ENCODE measurements at regions not wholly inside any gene's neighbourhood (a gene's known extent, or its start where the extent isn't known, plus 50 kb on each side); places are given as distances from the start of the nearest gene placed in this dataset.

DNA sequence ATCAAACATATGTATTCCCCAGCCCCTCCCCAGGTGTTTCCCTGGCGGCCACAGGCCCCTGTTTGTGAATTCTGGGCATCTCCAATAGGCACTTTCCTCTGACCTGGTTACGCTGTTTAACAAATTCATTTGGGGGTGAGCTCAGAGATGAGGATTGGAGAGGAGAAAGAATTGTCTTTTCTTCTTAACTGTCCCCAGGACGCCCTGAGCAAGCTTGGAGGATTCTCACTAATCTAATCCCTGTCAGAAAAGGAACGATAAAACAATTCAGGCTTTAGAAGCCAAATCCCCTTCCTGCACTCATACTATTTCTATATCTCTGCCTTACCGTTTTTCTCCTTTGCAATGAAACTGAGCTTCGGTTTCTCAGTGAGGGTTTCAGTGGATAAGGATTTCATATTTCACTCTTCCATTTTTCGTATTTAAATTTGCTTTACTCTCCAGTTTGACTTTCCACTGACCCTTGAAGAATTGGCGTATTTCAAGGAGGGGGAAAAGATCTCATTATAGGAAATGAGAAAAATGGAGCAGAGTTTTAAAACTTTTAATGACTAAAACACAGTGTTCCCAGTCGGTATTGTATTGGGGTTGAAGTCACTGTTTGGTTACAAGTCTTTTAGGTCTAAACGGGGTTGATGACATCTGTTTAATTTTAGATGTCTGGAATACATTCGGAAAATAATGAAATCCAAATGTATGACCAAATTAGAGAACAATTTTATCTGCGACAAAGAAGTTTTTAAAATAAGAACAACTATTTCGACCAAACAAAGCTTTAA is 180.1 kb downstream of the MACROH2A1 start:
- intact Hi-C loops (cut with micrococcal nuclease) = no loop called here
- Histone ChIP-seq H3K4me3 (ENCODE audit: low read length) (no peak overlapping the region), H3K27ac (ENCODE audit: low read length) (no peak overlapping the region), H3K9me3 (ENCODE audit: control insufficient read depth, insufficient read depth, low read length) (no peaks in the 10 kb centered on the region), H3K36me3 (ENCODE audit: control insufficient read depth, insufficient read depth, low read length) (no peaks in the 10 kb centered on the region), H3K27me3 (ENCODE audit: control insufficient read depth, insufficient read depth, low read length) (no peaks in the 10 kb centered on the region), H3K4me1 (ENCODE audit: control insufficient read depth, insufficient read depth, low read length) (no peaks in the 10 kb centered on the region)
- Mint-ChIP-seq H3K4me1 (no peaks in the 10 kb centered on the region), H3K9me3 (no peaks in the 10 kb centered on the region), H3K27me3 (ENCODE audit: low read depth in 2 of 2) (peaks cover 6 to 7% of the 10 kb centered on the region in 2 donors), H3K36me3 (no peaks in the 10 kb centered on the region), H3K27ac (no peak overlapping the region), H3K4me3 (no peak overlapping the region)
- DNase-seq = no peak
- 88% methylated on average over 12 of the region's 13 CpGs for WGBS (ENCODE audit: insufficient coverage)
- TF ChIP-seq, protein P1, sequence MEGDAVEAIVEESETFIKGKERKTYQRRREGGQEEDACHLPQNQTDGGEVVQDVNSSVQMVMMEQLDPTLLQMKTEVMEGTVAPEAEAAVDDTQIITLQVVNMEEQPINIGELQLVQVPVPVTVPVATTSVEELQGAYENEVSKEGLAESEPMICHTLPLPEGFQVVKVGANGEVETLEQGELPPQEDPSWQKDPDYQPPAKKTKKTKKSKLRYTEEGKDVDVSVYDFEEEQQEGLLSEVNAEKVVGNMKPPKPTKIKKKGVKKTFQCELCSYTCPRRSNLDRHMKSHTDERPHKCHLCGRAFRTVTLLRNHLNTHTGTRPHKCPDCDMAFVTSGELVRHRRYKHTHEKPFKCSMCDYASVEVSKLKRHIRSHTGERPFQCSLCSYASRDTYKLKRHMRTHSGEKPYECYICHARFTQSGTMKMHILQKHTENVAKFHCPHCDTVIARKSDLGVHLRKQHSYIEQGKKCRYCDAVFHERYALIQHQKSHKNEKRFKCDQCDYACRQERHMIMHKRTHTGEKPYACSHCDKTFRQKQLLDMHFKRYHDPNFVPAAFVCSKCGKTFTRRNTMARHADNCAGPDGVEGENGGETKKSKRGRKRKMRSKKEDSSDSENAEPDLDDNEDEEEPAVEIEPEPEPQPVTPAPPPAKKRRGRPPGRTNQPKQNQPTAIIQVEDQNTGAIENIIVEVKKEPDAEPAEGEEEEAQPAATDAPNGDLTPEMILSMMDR (IDR thresholded peaks at IDR 0.05) = no peak
- no peak for ATAC-seq

DNA sequence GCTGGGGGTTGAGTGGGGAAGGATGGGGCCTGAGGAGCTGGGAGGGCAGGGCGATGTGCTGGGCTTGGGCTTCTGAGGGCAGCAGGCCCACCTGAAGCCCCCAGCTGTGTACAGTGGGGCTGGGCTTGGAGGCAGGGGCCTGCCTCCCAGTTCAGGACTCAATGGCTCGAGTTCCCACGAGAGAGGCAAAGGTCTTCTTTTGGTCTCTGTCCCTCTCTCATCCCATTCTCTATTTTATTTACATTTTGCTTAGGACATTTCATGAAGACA is 180.6 kb downstream of the MACROH2A1 start:
- Histone ChIP-seq H3K27me3 (ENCODE audit: control insufficient read depth, insufficient read depth, low read length) (no peaks in the 10 kb centered on the region), H3K9me3 (ENCODE audit: control insufficient read depth, insufficient read depth, low read length) (no peaks in the 10 kb centered on the region), H3K4me1 (ENCODE audit: control insufficient read depth, insufficient read depth, low read length) (no peaks in the 10 kb centered on the region), H3K27ac (ENCODE audit: low read length) (no peak overlapping the region), H3K36me3 (ENCODE audit: control insufficient read depth, insufficient read depth, low read length) (no peaks in the 10 kb centered on the region), H3K4me3 (ENCODE audit: low read length) (no peak overlapping the region)
- no peak for ATAC-seq
- Mint-ChIP-seq H3K4me3 (no peak overlapping the region), H3K27me3 (ENCODE audit: low read depth in 2 of 2) (peaks cover 6 to 7% of the 10 kb centered on the region in 2 donors), H3K36me3 (no peaks in the 10 kb centered on the region), H3K27ac (no peak overlapping the region), H3K4me1 (no peaks in the 10 kb centered on the region), H3K9me3 (no peaks in the 10 kb centered on the region)
- 77% methylated on average over 3 of the region's 3 CpGs for WGBS (ENCODE audit: insufficient coverage)
- no peak for DNase-seq
- TF ChIP-seq, protein P1 (IDR thresholded peaks at IDR 0.05) = no peak
- intact Hi-C loops (cut with micrococcal nuclease) = no loop called here

DNA sequence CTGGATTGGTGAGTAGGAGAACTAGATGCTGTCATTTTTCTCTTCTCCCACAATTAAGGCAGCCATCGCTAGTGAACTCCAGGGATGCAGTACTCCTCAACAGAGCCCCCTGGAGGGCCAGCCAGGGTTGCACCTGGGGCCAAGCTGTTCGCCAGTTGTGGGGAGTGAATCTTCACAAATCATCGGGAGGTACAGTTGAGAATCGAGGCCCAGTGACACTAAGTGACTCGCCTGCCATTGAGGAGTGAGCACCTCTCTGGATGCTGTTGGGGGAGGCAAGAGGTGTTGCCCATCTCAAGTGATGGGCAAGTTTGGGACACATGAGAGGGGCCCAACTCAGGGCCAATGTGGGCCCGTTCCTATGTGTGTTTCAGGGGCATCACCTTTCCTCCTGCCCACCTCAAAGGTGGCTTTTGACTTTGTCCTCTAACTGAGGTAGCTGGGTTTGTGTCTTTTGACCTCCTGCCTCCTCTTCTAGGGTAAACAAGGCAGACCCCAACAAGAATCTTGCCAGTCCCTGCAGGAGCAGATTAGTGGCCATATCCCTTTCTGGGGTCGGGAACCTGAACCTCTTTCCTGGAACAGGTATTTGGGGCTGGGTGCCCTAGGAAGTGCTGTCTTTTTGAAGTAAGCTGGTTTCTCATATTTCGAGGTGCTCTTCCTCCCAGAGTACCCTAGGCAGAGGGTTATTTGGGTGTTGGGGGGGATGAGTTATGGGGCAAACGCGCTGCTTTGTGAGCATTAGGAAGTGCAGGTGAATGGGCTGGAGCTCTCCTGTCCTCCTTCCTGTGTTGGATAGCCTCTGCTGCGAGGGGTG is 181.2 kb downstream of the MACROH2A1 start:
- TF ChIP-seq, protein P1 (IDR thresholded peaks at IDR 0.05) = no peak
- Mint-ChIP-seq H3K9me3 (no peaks in the 10 kb centered on the region), H3K4me1 (no peaks in the 10 kb centered on the region), H3K27me3 (ENCODE audit: low read depth in 2 of 2) (peaks cover 6 to 7% of the 10 kb centered on the region in 2 donors), H3K27ac (no peak overlapping the region), H3K36me3 (no peaks in the 10 kb centered on the region), H3K4me3 (no peak overlapping the region)
- no peaks in the 10 kb centered on the region for H3K9me3 ChIP-seq (ENCODE audit: control insufficient read depth, insufficient read depth, low read length)
- H3K4me3 ChIP-seq (ENCODE audit: low read length) = no peak overlapping the region
- H3K4me1 ChIP-seq (ENCODE audit: control insufficient read depth, insufficient read depth, low read length) = no peaks in the 10 kb centered on the region
- H3K36me3 ChIP-seq (ENCODE audit: control insufficient read depth, insufficient read depth, low read length) = no peaks in the 10 kb centered on the region
- no peak for ATAC-seq
- DNase-seq = no peak
- H3K27ac ChIP-seq (ENCODE audit: low read length) = no peak overlapping the region
- intact Hi-C loops (cut with micrococcal nuclease) = no loop called here
- 88% methylated on average over 11 of the region's 11 CpGs for WGBS (ENCODE audit: insufficient coverage)
- H3K27me3 ChIP-seq (ENCODE audit: control insufficient read depth, insufficient read depth, low read length) = no peaks in the 10 kb centered on the region
